Osteocyte (in vitro differentiated cells): ENCODE measurements at regions not wholly inside any gene's neighbourhood (a gene's known extent, or its start where the extent isn't known, plus 50 kb on each side); places are given as distances from the start of the nearest gene placed in this dataset.

Source experiments
- DNase-seq: peaks from one replicate; pipeline ENCODE4 v3.0.0; 2021; ENCODE audit warnings: mixed read lengths; ENCODE audit not compliant: unreplicated experiment; ENCODE audit errors: extremely low spot score
- H3K27ac Mint-ChIP-seq: one replicate; pipeline ENCODE4 v1.8.0; 2021; ENCODE audit warnings: mild to moderate bottlenecking, mixed read lengths; ENCODE audit not compliant: unreplicated experiment
- H3K27me3 Mint-ChIP-seq: one replicate; pipeline ENCODE4 v1.8.0; 2021; ENCODE audit warnings: mixed read lengths; ENCODE audit not compliant: unreplicated experiment
- H3K36me3 Mint-ChIP-seq: one replicate; pipeline ENCODE4 v1.8.0; 2021; ENCODE audit warnings: mixed read lengths; ENCODE audit not compliant: unreplicated experiment
- H3K4me1 Mint-ChIP-seq: one replicate; pipeline ENCODE4 v1.8.0; 2021; ENCODE audit warnings: mixed read lengths; ENCODE audit not compliant: unreplicated experiment
- H3K4me3 Mint-ChIP-seq: one replicate; pipeline ENCODE4 v1.8.0; 2021; ENCODE audit warnings: mild to moderate bottlenecking, moderate library complexity, mixed read lengths; ENCODE audit not compliant: unreplicated experiment
- H3K9me3 Mint-ChIP-seq: one replicate; pipeline ENCODE4 v1.8.0; 2021; ENCODE audit warnings: mixed read lengths; ENCODE audit not compliant: unreplicated experiment
- CTCF ChIP-seq: fragments of 200-600 bp; sonication (generic); IDR thresholded peaks from 2 replicates; pipeline ENCODE4 v1.5.0; 2021; ENCODE audit warnings: antibody characterized with exemption, mild to moderate bottlenecking, moderate library complexity

- H3K4me3 Mint-ChIP-seq: no peak overlapping the region
- no peak for TF ChIP-seq CTCF
- H3K4me1 Mint-ChIP-seq: no peaks in the 10 kb centered on the region
- no peaks in the 10 kb centered on the region for H3K36me3 Mint-ChIP-seq
- H3K27ac Mint-ChIP-seq: no peak overlapping the region
- H3K9me3 Mint-ChIP-seq: peaks cover 2% of the 10 kb centered on the region
- DNase-seq: no peak
- H3K27me3 Mint-ChIP-seq: no peaks in the 10 kb centered on the region
Observed at GRCh38 chr2:223433461-223433860, 168.7 kb downstream of the SCG2 start.

GRCh38 chr2:223437788-223438187 lies 164.4 kb downstream of the SCG2 start:
- TF ChIP-seq CTCF: no peak
- H3K27ac Mint-ChIP-seq: no peak overlapping the region
- no peaks in the 10 kb centered on the region for H3K27me3 Mint-ChIP-seq
- H3K36me3 Mint-ChIP-seq: no peaks in the 10 kb centered on the region
- H3K9me3 Mint-ChIP-seq: no peaks in the 10 kb centered on the region
- H3K4me1 Mint-ChIP-seq: peaks cover 7% of the 10 kb centered on the region
- no peak for DNase-seq
- H3K4me3 Mint-ChIP-seq: no peak overlapping the region

- no peaks in the 10 kb centered on the region for H3K36me3 Mint-ChIP-seq
- no peak overlapping the region for H3K27ac Mint-ChIP-seq
- H3K27me3 Mint-ChIP-seq: no peaks in the 10 kb centered on the region
- no peaks in the 10 kb centered on the region for H3K9me3 Mint-ChIP-seq
- DNase-seq: no peak
- peaks cover 18% of the 10 kb centered on the region for H3K4me1 Mint-ChIP-seq
- H3K4me3 Mint-ChIP-seq: no peak overlapping the region
- no peak for TF ChIP-seq CTCF
Observed at GRCh38 chr2:223439184-223439583, 163.0 kb downstream of the SCG2 start.

GRCh38 chr2:223439786-223440185 lies 162.4 kb downstream of the SCG2 start:
- peaks cover 21% of the 10 kb centered on the region for H3K4me1 Mint-ChIP-seq
- H3K27me3 Mint-ChIP-seq: no peaks in the 10 kb centered on the region
- DNase-seq: no peak
- H3K27ac Mint-ChIP-seq: no peak overlapping the region
- TF ChIP-seq CTCF: no peak
- H3K36me3 Mint-ChIP-seq: no peaks in the 10 kb centered on the region
- no peaks in the 10 kb centered on the region for H3K9me3 Mint-ChIP-seq
- no peak overlapping the region for H3K4me3 Mint-ChIP-seq

GRCh38 chr2:223442847-223443246 lies 159.3 kb downstream of the SCG2 start:
- TF ChIP-seq CTCF: no peak
- peak overlapping the region; percentile 16 for H3K27ac Mint-ChIP-seq
- no peak for DNase-seq

More at GRCh38 chr2:223442847-223443246, 159.3 kb downstream of the SCG2 start:
- Mint-ChIP-seq H3K4me3 (no peak overlapping the region), H3K4me1 (peaks cover 22% of the 10 kb centered on the region), H3K27me3 (no peaks in the 10 kb centered on the region), H3K36me3 (no peaks in the 10 kb centered on the region), H3K9me3 (peaks cover 5% of the 10 kb centered on the region)
